GM23338 (cell line): ENCODE measurements at regions not wholly inside any gene's neighbourhood (a gene's known extent, or its start where the extent isn't known, plus 50 kb on each side); places are given as distances from the start of the nearest gene placed in this dataset.

Experiments
- CTCF ChIP-seq, 2 experiments: fragments of 200-600 bp in 1 of 2; sonication (generic) in 1 of 2; conservative IDR thresholded peaks; 2 replicates each; pipeline versions ENCODE4 v1.5.1 to v1.6.1; 2016 to 2017; ENCODE audit warnings: antibody characterized with exemption in 2 of 2, low read depth in 2 of 2, mild to moderate bottlenecking in 2 of 2, moderate library complexity in 1 of 2
- EZH2phosphoT487 ChIP-seq: fragments of 200-600 bp; sonication (generic); IDR thresholded peaks from one replicate; pipeline ENCODE4 v1.8.1; 2018; ENCODE audit warnings: antibody characterized with exemption; ENCODE audit not compliant: unreplicated experiment
- POLR2AphosphoS5 ChIP-seq: IDR thresholded peaks from 2 replicates; pipeline ENCODE4 v1.6.1; 2016; ENCODE audit warnings: antibody characterized with exemption, low read depth
- TF ChIP-seq, protein P1 (sequence below): fragments of 250-450 bp; sonication (Bioruptor Pico); IDR thresholded peaks from 2 replicates; pipeline ENCODE4 v1.5.0; 2020; ENCODE audit warnings: mild to moderate bottlenecking, moderate library complexity

- TF ChIP-seq, protein P1, sequence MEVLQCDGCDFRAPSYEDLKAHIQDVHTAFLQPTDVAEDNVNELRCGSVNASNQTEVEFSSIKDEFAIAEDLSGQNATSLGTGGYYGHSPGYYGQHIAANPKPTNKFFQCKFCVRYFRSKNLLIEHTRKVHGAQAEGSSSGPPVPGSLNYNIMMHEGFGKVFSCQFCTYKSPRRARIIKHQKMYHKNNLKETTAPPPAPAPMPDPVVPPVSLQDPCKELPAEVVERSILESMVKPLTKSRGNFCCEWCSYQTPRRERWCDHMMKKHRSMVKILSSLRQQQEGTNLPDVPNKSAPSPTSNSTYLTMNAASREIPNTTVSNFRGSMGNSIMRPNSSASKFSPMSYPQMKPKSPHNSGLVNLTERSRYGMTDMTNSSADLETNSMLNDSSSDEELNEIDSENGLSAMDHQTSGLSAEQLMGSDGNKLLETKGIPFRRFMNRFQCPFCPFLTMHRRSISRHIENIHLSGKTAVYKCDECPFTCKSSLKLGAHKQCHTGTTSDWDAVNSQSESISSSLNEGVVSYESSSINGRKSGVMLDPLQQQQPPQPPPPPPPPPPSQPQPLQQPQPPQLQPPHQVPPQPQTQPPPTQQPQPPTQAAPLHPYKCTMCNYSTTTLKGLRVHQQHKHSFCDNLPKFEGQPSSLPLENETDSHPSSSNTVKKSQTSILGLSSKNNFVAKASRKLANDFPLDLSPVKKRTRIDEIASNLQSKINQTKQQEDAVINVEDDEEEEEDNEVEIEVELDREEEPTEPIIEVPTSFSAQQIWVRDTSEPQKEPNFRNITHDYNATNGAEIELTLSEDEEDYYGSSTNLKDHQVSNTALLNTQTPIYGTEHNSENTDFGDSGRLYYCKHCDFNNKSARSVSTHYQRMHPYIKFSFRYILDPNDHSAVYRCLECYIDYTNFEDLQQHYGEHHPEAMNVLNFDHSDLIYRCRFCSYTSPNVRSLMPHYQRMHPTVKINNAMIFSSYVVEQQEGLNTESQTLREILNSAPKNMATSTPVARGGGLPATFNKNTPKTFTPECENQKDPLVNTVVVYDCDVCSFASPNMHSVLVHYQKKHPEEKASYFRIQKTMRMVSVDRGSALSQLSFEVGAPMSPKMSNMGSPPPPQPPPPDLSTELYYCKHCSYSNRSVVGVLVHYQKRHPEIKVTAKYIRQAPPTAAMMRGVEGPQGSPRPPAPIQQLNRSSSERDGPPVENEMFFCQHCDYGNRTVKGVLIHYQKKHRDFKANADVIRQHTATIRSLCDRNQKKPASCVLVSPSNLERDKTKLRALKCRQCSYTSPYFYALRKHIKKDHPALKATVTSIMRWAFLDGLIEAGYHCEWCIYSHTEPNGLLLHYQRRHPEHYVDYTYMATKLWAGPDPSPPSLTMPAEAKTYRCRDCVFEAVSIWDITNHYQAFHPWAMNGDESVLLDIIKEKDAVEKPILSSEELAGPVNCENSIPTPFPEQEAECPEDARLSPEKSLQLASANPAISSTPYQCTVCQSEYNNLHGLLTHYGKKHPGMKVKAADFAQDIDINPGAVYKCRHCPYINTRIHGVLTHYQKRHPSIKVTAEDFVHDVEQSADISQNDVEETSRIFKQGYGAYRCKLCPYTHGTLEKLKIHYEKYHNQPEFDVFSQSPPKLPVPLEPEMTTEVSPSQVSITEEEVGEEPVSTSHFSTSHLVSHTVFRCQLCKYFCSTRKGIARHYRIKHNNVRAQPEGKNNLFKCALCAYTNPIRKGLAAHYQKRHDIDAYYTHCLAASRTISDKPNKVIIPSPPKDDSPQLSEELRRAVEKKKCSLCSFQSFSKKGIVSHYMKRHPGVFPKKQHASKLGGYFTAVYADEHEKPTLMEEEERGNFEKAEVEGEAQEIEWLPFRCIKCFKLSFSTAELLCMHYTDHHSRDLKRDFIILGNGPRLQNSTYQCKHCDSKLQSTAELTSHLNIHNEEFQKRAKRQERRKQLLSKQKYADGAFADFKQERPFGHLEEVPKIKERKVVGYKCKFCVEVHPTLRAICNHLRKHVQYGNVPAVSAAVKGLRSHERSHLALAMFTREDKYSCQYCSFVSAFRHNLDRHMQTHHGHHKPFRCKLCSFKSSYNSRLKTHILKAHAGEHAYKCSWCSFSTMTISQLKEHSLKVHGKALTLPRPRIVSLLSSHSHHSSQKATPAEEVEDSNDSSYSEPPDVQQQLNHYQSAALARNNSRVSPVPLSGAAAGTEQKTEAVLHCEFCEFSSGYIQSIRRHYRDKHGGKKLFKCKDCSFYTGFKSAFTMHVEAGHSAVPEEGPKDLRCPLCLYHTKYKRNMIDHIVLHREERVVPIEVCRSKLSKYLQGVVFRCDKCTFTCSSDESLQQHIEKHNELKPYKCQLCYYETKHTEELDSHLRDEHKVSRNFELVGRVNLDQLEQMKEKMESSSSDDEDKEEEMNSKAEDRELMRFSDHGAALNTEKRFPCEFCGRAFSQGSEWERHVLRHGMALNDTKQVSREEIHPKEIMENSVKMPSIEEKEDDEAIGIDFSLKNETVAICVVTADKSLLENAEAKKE (CRISPR knock-in tag): no peak
- no peak for TF ChIP-seq CTCF (conservative IDR thresholded peaks at IDR 0.05; ENCODE audit: low read depth in 2 of 2)
- no peak for TF ChIP-seq POLR2AphosphoS5
- no peak for TF ChIP-seq EZH2phosphoT487
These were observed 68.8 kb upstream of the TJP1 start for GRCh38 chr15:29891096-29891457.
